HepG2 (cell line): ENCODE measurements at regions not wholly inside any gene's neighbourhood (a gene's known extent, or its start where the extent isn't known, plus 50 kb on each side); places are given as distances from the start of the nearest gene placed in this dataset.

Source experiments
- ATAC-seq: fragments of 200-7000 bp; cut with Tn5 transposase; 3 replicates; pipeline ENCODE4 v1.9.1; 2020; ENCODE audit warnings: mild to moderate bottlenecking, moderate library complexity
- BruUV-seq: library from RNA; stranded (reverse); fragments of 400-500 nt; replicated peaks from 2 replicates; lab custom pipeline; 2021; lab: Mats Ljungman, UMichigan
- CTCF ChIA-PET: fragments of 300-600 bp; formaldehyde crosslinking; extraction: SDS; loops from one replicate; lab custom pipeline; 2021; ENCODE audit warnings: low total read pairs, inconsistent platforms, low intra/inter-chr PET ratio; lab: Yijun Ruan, JAX
- POLR2A ChIA-PET: fragments of 350-600 bp; sonication (Branson Sonifier 250); formaldehyde crosslinking; loops from one replicate; lab custom pipeline; 2020; ENCODE audit warnings: antibody characterized with exemption, inconsistent platforms; lab: Yijun Ruan, JAX
- DNase-seq: peaks from one replicate; pipeline ENCODE4 v3.0.0-alpha.2; 2015; ENCODE audit warnings: low spot score
- FAIRE-seq: peaks from 3 replicates; lab custom pipeline; 2011; peaks lifted over from hg19 to GRCh38; lab: Jason Lieb, UNC
- H2AFZ ChIP-seq: one replicate; pipeline ENCODE4 v1.6.1; 2011; ENCODE audit warnings: low read length, inconsistent platforms
- H3K27ac ChIP-seq: fragments of 300-600 bp; 3 replicates; pipeline ENCODE4 v1.8.0; 2011; ENCODE audit warnings: mixed run types, mild to moderate bottlenecking, mixed read lengths, low read length, inconsistent platforms; ENCODE audit not compliant: insufficient read depth; ENCODE audit errors: extremely low read length
- H3K27me3 ChIP-seq, 2 experiments: fragments of 200-600 bp in 1 of 2; 2 replicates in 1 of 2; 3 replicates in 1 of 2; pipeline versions ENCODE4 v1.6.0 to v1.8.0; 2011; ENCODE audit warnings: low read length in 2 of 2, mild to moderate bottlenecking in 2 of 2, moderate library complexity in 2 of 2, inconsistent platforms in 1 of 2; ENCODE audit not compliant: insufficient read depth in 2 of 2, control insufficient read depth in 1 of 2
- H3K36me3 ChIP-seq, 2 experiments: fragments of 200-600 bp in 1 of 2; replicated peaks in 1 of 2; 2 replicates in 1 of 2; 3 replicates in 1 of 2; pipeline versions ENCODE4 v1.5.1 to v1.8.0; 2011; ENCODE audit warnings: low read length in 2 of 2, inconsistent platforms in 1 of 2; ENCODE audit not compliant: insufficient read depth in 2 of 2, control insufficient read depth in 1 of 2
- H3K4me1 ChIP-seq: 2 replicates; pipeline ENCODE4 v1.5.1; 2012; ENCODE audit warnings: low read length, inconsistent platforms; ENCODE audit not compliant: insufficient read depth
- H3K4me2 ChIP-seq: 2 replicates; pipeline ENCODE4 v1.6.0; 2011; ENCODE audit warnings: low read depth, low read length, inconsistent platforms
- H3K4me3 ChIP-seq, 3 experiments: fragments of 200-600 bp in 1 of 3; sonication (generic), shearing (Covaris generic) in 1 of 3; replicated peaks in 1 of 3; 2 replicates each; pipeline ENCODE4 v1.5.1; 2011 to 2016; ENCODE audit warnings: low read length in 3 of 3, inconsistent platforms in 2 of 3, low read depth in 2 of 3, mild to moderate bottlenecking in 2 of 3, control low read depth in 1 of 3, mixed read lengths in 1 of 3; ENCODE audit not compliant: insufficient read depth in 1 of 3
- H3K79me2 ChIP-seq: one replicate; pipeline ENCODE4 v1.6.1; 2011; ENCODE audit warnings: low read length, inconsistent platforms; ENCODE audit not compliant: insufficient read depth
- H3K9ac ChIP-seq: 2 replicates; pipeline ENCODE4 v1.6.0; 2011; ENCODE audit warnings: mild to moderate bottlenecking, low read depth, low read length, inconsistent platforms; ENCODE audit not compliant: insufficient read depth
- H3K9me3 ChIP-seq: 2 replicates; pipeline ENCODE4 v1.5.1; 2012; ENCODE audit warnings: mild to moderate bottlenecking, low read length
- H4K20me1 ChIP-seq: 2 replicates; pipeline ENCODE4 v1.6.0; 2011; ENCODE audit warnings: inconsistent platforms, mild to moderate bottlenecking, low read length, moderate library complexity; ENCODE audit not compliant: insufficient read depth
- CAMTA2 ChIP-seq: sonication (generic); formaldehyde crosslinking; IDR thresholded peaks from 2 replicates; pipeline ENCODE4 v1.4.0; 2020; ENCODE audit warnings: mild to moderate bottlenecking, missing genetic modification reagents, borderline replicate concordance
- DPF2 ChIP-seq: sonication (generic); formaldehyde crosslinking; IDR thresholded peaks from 2 replicates; pipeline ENCODE4 v1.4.0; 2020; ENCODE audit warnings: mild to moderate bottlenecking, low read depth, missing genetic modification reagents, borderline replicate concordance
- MLX ChIP-seq: IDR thresholded peaks from 2 replicates; pipeline ENCODE4 v1.6.1; 2016
- ZNF503 ChIP-seq: sonication (generic); formaldehyde crosslinking; IDR thresholded peaks from 2 replicates; pipeline ENCODE4 v1.4.0; 2020; ENCODE audit warnings: missing genetic modification reagents
- ZSCAN31 ChIP-seq: sonication (generic); formaldehyde crosslinking; IDR thresholded peaks from 2 replicates; pipeline ENCODE4 v1.5.0; 2020; ENCODE audit warnings: low read depth, mild to moderate bottlenecking, missing genetic modification reagents
- WGBS: methylation state at CpG from one replicate; pipeline ENCODE4 v1.1.6; 2017; ENCODE audit warnings: low lambda C conversion rate; 5-methylcytosine and 5-hydroxymethylcytosine counted together
- in situ Hi-C: cut with HindIII; loops from 2 replicates; pipeline ENCODE4 v1.10.0; 2017; ENCODE audit warnings: low pct_unique_long_range_greater_than_20kb; ENCODE audit not compliant: extremely low pct_ligation_motif_present
- intact Hi-C: fragments of 100-400 bp; cut with micrococcal nuclease; formaldehyde crosslinking; loops from one replicate; pipeline ENCODE4 v1.10.0; 2022; ENCODE audit not compliant: unreplicated experiment
- TF ChIP-seq, protein P1 (sequence below): sonication (generic); formaldehyde crosslinking; IDR thresholded peaks from 2 replicates; pipeline ENCODE4 v1.5.0; 2020; ENCODE audit warnings: mild to moderate bottlenecking, missing genetic modification reagents, borderline replicate concordance
- TF ChIP-seq, protein P2 (sequence below): sonication (generic); formaldehyde crosslinking; IDR thresholded peaks from 2 replicates; pipeline ENCODE4 v1.4.0; 2020; ENCODE audit warnings: low read depth, missing genetic modification reagents

- 20% methylated on average over 2 of the region's 2 CpGs for WGBS
- no peaks in the 10 kb centered on the region for H3K36me3 ChIP-seq
- H3K4me3 ChIP-seq: no peak overlapping the region
- FAIRE-seq (no peak), DNase-seq (no peak), ATAC-seq (no peak)
- H2AFZ ChIP-seq: no peak overlapping the region
- no peak overlapping the region for H3K9ac ChIP-seq
- intact Hi-C loops: no loop called here
- H3K79me2 ChIP-seq: no peaks in the 10 kb centered on the region
- no peaks in the 10 kb centered on the region for H3K4me1 ChIP-seq
- H3K27me3 ChIP-seq: no peaks in the 10 kb centered on the region
- no peak overlapping the region for H3K4me2 ChIP-seq
- peaks cover 5% of the 10 kb centered on the region; the same call in 1 of the 2 replicates for H3K9me3 ChIP-seq
- BruUV-seq: no TSS peak
- CTCF ChIA-PET: no interaction called here
- POLR2A ChIA-PET: no interaction called here
- in situ Hi-C loops: no loop called here
- H4K20me1 ChIP-seq: no peaks in the 10 kb centered on the region
- H3K27ac ChIP-seq: no peak overlapping the region
- TF ChIP-seq ZSCAN31 (CRISPR knock-in tag) (no peak), ZNF503 (no peak), CAMTA2 (CRISPR knock-in tag) (no peak), DPF2 (CRISPR knock-in tag) (no peak), MLX (CRISPR knock-in tag) (no peak)
- TF ChIP-seq, protein P1, sequence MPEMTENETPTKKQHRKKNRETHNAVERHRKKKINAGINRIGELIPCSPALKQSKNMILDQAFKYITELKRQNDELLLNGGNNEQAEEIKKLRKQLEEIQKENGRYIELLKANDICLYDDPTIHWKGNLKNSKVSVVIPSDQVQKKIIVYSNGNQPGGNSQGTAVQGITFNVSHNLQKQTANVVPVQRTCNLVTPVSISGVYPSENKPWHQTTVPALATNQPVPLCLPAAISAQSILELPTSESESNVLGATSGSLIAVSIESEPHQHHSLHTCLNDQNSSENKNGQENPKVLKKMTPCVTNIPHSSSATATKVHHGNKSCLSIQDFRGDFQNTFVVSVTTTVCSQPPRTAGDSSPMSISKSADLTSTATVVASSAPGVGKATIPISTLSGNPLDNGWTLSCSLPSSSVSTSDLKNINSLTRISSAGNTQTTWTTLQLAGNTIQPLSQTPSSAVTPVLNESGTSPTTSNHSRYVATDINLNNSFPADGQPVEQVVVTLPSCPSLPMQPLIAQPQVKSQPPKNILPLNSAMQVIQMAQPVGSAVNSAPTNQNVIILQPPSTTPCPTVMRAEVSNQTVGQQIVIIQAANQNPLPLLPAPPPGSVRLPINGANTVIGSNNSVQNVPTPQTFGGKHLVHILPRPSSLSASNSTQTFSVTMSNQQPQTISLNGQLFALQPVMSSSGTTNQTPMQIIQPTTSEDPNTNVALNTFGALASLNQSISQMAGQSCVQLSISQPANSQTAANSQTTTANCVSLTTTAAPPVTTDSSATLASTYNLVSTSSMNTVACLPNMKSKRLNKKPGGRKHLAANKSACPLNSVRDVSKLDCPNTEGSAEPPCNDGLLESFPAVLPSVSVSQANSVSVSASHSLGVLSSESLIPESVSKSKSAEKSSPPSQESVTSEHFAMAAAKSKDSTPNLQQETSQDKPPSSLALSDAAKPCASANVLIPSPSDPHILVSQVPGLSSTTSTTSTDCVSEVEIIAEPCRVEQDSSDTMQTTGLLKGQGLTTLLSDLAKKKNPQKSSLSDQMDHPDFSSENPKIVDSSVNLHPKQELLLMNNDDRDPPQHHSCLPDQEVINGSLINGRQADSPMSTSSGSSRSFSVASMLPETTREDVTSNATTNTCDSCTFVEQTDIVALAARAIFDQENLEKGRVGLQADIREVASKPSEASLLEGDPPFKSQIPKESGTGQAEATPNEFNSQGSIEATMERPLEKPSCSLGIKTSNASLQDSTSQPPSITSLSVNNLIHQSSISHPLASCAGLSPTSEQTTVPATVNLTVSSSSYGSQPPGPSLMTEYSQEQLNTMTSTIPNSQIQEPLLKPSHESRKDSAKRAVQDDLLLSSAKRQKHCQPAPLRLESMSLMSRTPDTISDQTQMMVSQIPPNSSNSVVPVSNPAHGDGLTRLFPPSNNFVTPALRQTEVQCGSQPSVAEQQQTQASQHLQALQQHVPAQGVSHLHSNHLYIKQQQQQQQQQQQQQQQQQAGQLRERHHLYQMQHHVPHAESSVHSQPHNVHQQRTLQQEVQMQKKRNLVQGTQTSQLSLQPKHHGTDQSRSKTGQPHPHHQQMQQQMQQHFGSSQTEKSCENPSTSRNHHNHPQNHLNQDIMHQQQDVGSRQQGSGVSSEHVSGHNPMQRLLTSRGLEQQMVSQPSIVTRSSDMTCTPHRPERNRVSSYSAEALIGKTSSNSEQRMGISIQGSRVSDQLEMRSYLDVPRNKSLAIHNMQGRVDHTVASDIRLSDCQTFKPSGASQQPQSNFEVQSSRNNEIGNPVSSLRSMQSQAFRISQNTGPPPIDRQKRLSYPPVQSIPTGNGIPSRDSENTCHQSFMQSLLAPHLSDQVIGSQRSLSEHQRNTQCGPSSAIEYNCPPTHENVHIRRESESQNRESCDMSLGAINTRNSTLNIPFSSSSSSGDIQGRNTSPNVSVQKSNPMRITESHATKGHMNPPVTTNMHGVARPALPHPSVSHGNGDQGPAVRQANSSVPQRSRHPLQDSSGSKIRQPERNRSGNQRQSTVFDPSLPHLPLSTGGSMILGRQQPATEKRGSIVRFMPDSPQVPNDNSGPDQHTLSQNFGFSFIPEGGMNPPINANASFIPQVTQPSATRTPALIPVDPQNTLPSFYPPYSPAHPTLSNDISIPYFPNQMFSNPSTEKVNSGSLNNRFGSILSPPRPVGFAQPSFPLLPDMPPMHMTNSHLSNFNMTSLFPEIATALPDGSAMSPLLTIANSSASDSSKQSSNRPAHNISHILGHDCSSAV: no peak
- TF ChIP-seq, protein P2, sequence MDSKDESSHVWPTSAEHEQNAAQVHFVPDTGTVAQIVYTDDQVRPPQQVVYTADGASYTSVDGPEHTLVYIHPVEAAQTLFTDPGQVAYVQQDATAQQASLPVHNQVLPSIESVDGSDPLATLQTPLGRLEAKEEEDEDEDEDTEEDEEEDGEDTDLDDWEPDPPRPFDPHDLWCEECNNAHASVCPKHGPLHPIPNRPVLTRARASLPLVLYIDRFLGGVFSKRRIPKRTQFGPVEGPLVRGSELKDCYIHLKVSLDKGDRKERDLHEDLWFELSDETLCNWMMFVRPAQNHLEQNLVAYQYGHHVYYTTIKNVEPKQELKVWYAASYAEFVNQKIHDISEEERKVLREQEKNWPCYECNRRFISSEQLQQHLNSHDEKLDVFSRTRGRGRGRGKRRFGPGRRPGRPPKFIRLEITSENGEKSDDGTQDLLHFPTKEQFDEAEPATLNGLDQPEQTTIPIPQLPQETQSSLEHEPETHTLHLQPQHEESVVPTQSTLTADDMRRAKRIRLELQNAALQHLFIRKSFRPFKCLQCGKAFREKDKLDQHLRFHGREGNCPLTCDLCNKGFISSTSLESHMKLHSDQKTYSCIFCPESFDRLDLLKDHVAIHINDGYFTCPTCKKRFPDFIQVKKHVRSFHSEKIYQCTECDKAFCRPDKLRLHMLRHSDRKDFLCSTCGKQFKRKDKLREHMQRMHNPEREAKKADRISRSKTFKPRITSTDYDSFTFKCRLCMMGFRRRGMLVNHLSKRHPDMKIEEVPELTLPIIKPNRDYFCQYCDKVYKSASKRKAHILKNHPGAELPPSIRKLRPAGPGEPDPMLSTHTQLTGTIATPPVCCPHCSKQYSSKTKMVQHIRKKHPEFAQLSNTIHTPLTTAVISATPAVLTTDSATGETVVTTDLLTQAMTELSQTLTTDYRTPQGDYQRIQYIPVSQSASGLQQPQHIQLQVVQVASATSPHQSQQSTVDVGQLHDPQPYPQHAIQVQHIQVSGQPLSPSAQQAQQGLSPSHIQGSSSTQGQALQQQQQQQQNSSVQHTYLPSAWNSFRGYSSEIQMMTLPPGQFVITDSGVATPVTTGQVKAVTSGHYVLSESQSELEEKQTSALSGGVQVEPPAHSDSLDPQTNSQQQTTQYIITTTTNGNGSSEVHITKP: no peak
These were observed 1005.9 kb downstream of the PDHA2 start for GRCh38 chr4:96845819-96846218.
